Jurkat, Clone E6-1 (cell line): ENCODE measurements at regions not wholly inside any gene's neighbourhood (a gene's known extent, or its start where the extent isn't known, plus 50 kb on each side); places are given as distances from the start of the nearest gene placed in this dataset.

Source experiments
- DNase-seq: peaks from one replicate; pipeline ENCODE4 v3.0.0-alpha.2; 2011; ENCODE audit warnings: low read depth, low spot score
- H3K4me3 ChIP-seq: 2 replicates; pipeline ENCODE4 v1.5.1; 2011; ENCODE audit warnings: mild to moderate bottlenecking, low read length, control low read depth, moderate library complexity

DNA sequence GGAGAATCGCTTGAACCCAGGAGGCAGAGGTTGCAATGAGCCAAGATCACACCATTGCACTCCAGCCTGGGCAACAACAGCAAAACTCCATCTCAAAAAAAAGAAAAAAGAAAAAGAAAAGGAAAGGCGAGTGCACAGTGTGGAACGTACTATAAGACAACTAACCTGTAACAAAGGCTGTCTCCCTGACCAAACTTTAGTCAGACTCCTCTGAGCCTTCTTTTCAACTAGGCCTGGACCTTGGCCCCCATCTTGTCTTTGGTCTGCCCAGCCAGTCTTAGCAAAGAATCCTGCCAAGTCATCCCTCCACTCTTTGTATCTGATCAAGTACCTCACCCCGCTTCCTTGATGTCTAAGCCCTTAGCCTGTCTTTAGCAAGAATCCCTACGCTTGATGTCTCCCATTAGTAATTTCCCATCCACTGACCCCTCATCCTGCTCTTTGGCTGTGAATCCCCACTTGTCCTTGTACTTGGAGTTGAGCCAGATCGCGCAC, 68.9 kb upstream of the KDM7A start:
- H3K4me3 ChIP-seq, result no peak overlapping the region
- DNase-seq, result no peak

GRCh38 chr7:140242057-140243031, 65.6 kb upstream of the KDM7A start:
- H3K4me3 ChIP-seq, result no peak overlapping the region
- DNase-seq, result no peak

GRCh38 chr7:140239653-140239935, 62.8 kb upstream of the KDM7A start:
- DNase-seq, result no peak
- no peak overlapping the region for H3K4me3 ChIP-seq

GRCh38 chr7:140238778-140239652, 62.2 kb upstream of the KDM7A start:
- no peak for DNase-seq

DNA sequence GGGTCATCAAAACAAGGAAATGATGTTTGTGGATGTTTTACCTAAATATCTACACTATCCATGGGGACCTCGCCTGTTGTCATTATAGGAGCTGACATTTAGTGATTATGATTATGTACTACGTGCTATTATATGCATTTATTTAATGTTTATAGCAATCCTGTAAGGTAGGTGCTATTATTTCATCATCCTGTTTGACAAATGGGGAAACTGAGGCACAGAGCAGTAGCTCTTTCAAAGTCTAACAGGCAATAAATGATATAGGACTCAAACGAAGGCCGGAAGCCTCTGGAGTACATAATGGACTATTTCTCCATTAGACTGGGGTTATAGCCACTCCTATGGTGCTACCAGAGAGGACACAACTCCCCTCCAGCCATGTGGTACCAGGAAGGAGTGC, 60.6 kb upstream of the KDM7A start:
- H3K4me3 ChIP-seq, result no peak overlapping the region
- no peak for DNase-seq

More at GRCh38 chr7:140238778-140239652, 62.2 kb upstream of the KDM7A start:
- no peak overlapping the region for H3K4me3 ChIP-seq

GRCh38 chr7:140236626-140237025, 59.8 kb upstream of the KDM7A start:
- no peak for DNase-seq
- H3K4me3 ChIP-seq, result no peak overlapping the region

GRCh38 chr7:140235114-140235513, 58.3 kb upstream of the KDM7A start:
- no peak overlapping the region for H3K4me3 ChIP-seq

DNA sequence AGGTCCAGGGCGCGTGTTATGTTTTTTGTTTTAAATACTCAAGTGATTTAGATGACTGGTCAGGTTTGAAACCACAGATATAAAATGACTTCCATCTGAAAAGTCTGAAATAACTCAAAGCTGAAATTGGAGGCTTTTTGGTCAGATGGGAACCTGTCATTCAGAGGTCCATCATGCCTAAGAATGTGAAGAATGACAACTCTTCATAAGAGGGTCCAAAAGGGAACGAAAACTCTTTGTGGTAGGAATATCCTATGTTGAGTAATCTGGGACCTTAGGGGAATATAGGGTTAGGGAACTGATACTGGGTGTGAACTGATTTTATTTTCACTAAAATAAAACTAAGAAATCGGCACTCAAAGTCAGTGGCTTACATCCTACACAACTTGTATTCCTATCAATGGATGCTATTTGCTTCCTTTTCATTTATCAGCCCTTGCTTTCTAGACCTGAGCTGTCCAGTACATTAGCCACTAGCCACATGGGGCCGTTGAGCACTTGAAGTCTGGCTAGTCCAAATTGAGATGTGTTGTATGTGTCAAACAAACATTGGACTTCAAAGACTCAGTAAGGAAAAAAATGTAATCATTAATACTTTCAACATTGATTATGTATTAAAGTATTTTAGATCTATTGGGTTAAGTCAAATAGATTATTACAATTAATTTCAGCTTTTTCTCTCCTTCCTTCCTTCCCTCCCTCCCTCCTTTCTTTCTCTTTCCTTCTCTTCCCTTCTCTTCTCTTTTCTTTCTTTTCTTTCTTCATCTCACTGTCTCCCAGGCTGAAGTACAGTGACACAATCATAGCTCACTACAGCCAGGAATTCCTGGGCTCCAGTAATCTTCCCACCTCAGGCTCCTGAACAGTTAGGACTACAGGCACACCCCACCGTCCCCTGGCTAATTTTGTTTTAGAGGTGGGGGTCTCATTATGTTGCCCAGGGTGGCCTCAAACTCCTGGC, 56.5 kb upstream of the KDM7A start:
- DNase-seq, result no peak

More at GRCh38 chr7:140235114-140235513, 58.3 kb upstream of the KDM7A start:
- no peak for DNase-seq

DNA sequence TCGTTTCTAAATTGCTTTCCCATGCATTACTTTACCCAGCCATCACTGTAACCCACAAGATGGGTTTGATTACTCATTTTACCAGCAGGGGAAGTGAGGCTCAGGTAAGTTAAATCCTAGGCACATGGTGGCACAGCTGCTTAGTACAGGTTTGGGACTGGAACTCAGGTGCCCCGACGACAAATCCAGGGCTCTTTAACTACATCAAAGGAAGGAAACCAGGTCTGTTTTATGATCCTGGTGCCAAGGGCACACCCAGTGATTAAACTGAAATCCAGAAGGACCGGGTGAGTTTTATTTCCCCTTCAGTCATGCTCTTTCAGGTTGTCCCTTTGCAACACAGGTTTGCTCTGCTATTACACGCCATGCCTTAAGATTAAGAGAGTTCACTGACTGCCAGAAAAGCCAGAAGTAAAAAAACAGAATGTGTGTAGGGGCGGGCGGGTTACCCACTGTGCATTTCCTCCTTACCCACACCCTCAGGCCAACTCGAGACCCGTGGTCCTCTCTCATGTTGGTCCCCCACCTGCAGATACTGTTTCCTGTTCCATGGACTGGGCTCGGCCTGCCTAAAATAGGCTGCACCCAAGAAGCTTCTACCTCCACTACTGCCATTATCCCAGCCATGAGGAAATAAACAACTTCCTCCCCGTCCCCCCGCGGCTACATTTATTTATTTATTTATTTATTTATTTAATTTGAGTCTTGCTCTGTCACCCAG, 55.1 kb upstream of the KDM7A start:
- H3K4me3 ChIP-seq, result peak overlapping the region; percentile 77
- peak; percentile 39 for DNase-seq

More for the DNA sequence above, 56.5 kb upstream of the KDM7A start:
- no peak overlapping the region for H3K4me3 ChIP-seq

DNA sequence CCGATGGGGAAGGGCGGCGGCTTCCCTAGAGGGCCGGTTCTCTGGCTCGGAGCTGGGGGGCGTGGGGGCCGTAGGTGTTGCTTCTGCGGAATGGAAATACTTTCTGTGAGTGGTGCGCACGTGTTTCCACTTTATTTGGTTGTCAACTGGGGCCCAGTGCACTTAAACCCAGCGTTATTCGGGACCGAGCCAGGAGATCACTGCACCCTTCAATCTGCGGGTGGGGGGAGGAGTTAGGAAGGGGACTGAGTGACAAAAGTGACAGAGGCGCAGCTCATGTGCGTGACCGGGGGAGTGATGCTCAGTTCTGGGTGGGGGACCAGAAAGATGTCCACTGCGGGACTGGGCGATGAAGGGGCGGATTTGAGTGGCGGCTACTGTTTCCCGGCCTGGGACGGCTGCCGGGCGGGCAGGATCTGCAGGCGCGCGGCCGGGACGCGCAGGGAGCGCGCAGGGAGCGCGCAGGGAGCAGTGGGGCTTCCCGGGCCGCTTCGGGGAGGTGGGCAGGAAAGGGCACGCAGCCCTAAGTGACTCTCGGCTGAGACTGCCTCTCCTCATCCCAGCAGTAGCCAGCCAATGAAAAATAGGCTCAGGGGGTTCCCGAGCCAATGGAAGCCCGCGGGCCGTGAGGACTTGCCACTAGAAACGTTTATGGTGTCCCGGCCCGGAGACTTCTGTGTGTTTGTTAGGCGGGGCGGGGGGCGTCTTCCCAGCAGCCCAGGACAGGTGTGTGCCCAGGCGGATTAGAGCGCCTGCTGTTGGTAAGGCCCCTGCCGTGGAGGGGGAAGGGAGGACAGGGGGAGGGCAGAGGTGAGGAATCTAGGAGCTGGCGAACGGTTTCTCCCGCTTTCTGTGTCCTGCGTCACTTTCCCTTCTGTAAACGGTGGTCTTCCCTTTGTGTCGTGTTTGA, 54.3 kb upstream of the KDM7A start:
- peak; percentile 72 for DNase-seq

DNA sequence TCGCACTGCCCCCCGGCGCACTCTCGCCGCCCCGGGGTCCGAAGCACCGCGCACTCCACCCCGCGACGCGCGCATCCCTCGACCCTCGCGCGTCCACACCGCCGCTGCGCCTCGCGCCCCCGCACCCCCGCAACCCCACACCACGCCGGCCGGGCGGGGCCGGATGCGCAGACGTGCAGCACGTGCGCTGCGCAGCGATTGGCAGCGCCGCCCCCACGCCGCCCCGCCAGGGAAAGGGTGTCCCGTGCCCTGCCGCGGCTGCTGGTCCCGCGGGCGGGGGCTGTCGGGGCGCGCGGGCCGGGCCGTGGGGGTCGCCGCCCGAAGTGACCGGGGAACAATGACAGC, 53.7 kb upstream of the KDM7A start:
- no peak for DNase-seq
- peak overlapping the region; percentile 77 for H3K4me3 ChIP-seq

More for the DNA sequence above, 54.3 kb upstream of the KDM7A start:
- peak overlapping the region; percentile 77 for H3K4me3 ChIP-seq

DNA sequence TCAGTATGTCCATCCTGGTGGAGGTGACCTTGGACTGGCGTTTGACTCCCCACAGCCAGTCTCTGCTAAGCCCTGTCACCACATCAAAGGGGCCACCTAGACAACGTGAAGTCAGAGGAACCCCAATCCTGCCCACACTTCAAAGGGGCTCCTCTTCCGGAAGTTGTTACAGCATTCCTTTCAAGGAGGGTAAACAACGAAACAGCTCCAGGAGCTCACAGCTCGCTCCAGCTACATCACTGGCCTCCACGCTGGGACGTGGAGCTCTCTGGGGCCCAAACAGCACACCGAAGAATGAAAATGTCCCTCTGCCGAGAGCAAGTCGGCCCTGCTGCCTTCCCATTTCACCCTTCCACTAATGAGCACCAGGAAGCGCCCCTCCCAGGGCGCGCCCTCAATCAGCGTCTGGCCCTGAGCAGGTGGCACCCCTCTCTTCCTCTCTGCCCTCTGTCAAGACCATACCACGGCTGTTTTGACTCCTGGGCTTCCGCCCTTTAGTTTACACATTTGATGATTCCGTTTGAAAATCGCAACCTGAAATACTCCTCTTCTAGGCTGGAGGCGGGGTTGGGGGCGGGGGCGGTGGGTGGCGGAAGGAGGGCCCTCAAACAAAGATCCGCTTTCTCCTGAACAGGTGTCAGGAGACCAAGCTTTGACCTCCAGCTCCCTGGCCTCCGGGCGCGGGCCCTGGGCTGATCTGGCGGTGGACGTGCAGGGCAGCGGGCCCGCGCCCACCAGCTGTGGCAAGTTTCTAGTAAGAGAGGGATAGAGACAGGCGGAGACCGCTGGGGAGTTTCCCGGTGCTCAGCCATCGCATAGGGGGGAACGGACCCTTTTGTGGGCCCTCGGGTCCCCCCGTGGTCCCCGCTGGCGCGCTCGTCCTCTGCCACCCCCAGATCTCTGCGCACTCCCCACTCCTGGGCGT, 53.1 kb upstream of the KDM7A start:
- H3K4me3 ChIP-seq, result peak overlapping the region; percentile 45

GRCh38 chr7:140229101-140229525, 52.3 kb upstream of the KDM7A start:
- no peak overlapping the region for H3K4me3 ChIP-seq
- no peak for DNase-seq

More for the DNA sequence above, 53.1 kb upstream of the KDM7A start:
- peak; percentile 68 for DNase-seq
